Uterus (tissue), 3 donors: ENCODE measurements at regions not wholly inside any gene's neighbourhood (a gene's known extent, or its start where the extent isn't known, plus 50 kb on each side); places are given as distances from the start of the nearest gene placed in this dataset.

Experiments used
- DNase-seq, 2 donors: peaks; one replicate each; pipeline ENCODE4 v3.0.0-alpha.2; 2019 to 2020
- H3K27ac ChIP-seq, 2 donors: fragments of 200-600 bp; sonication (generic); 1 replicate in 1 of 2; 2 replicates in 1 of 2; pipeline ENCODE4 v1.5.1; 2016 to 2018
- H3K27me3 ChIP-seq, 2 donors: fragments of 200-600 bp; sonication (generic); one replicate each; pipeline ENCODE4 v1.5.1; 2018 to 2019; ENCODE audit warnings: control low read depth in 1 of 2
- H3K36me3 ChIP-seq, 2 donors: fragments of 200-600 bp; sonication (generic); one replicate each; pipeline ENCODE4 v1.5.1; 2019; ENCODE audit warnings: control low read depth in 1 of 2
- H3K4me1 ChIP-seq, 2 donors: fragments of 200-600 bp; sonication (generic); one replicate each; pipeline ENCODE4 v1.5.1; 2018 to 2019; ENCODE audit warnings: control low read depth in 1 of 2
- H3K4me3 ChIP-seq, 2 donors: fragments of 200-600 bp; sonication (generic); 1 replicate in 1 of 2; 2 replicates in 1 of 2; pipeline ENCODE4 v1.5.1; 2018 to 2019; ENCODE audit warnings: mild to moderate bottlenecking in 1 of 2
- H3K9me3 ChIP-seq, 2 donors: fragments of 200-600 bp; sonication (generic); one replicate each; pipeline ENCODE4 v1.5.1; 2019; ENCODE audit warnings: control low read depth in 1 of 2
- POLR2A ChIP-seq, 2 donors: fragments of 450-650 bp; IDR thresholded peaks; one replicate each; pipeline ENCODE4 v1.6.1; 2016; ENCODE audit warnings: antibody characterized with exemption in 2 of 2, mild to moderate bottlenecking in 1 of 2, moderate library complexity in 1 of 2
- intact Hi-C: fragments of 100-400 bp; cut with DNase I; formaldehyde crosslinking; loops from one replicate; pipeline ENCODE4 v1.15.1; 2023; ENCODE audit warnings: low total_unique reads
- TF ChIP-seq, protein P1 (sequence below), 4 experiments: fragments of 200-600 bp in 2 of 4; fragments of 450-650 bp in 2 of 4; sonication (generic) in 2 of 4; IDR thresholded peaks; one replicate each; pipeline ENCODE4 v1.5.1; 2016 to 2019; ENCODE audit warnings: antibody characterized with exemption in 4 of 4, mild to moderate bottlenecking in 2 of 4, moderate library complexity in 1 of 4
- donor health status: DM: yes; HTN: yes; CAD: no.

- DNase-seq: no peak
- no peak for TF ChIP-seq POLR2A (IDR thresholded peaks at IDR 0.05)
- TF ChIP-seq, protein P1, sequence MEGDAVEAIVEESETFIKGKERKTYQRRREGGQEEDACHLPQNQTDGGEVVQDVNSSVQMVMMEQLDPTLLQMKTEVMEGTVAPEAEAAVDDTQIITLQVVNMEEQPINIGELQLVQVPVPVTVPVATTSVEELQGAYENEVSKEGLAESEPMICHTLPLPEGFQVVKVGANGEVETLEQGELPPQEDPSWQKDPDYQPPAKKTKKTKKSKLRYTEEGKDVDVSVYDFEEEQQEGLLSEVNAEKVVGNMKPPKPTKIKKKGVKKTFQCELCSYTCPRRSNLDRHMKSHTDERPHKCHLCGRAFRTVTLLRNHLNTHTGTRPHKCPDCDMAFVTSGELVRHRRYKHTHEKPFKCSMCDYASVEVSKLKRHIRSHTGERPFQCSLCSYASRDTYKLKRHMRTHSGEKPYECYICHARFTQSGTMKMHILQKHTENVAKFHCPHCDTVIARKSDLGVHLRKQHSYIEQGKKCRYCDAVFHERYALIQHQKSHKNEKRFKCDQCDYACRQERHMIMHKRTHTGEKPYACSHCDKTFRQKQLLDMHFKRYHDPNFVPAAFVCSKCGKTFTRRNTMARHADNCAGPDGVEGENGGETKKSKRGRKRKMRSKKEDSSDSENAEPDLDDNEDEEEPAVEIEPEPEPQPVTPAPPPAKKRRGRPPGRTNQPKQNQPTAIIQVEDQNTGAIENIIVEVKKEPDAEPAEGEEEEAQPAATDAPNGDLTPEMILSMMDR (IDR thresholded peaks at IDR 0.05): no peak
- H3K4me3 ChIP-seq: no peak overlapping the region
- H3K9me3 ChIP-seq: no peaks in the 10 kb centered on the region
- no peak overlapping the region for H3K27ac ChIP-seq
- H3K27me3 ChIP-seq: no peaks in the 10 kb centered on the region
- H3K36me3 ChIP-seq: no peaks in the 10 kb centered on the region
- no peaks in the 10 kb centered on the region for H3K4me1 ChIP-seq
- intact Hi-C loops: no loop called here
Measured at GRCh38 chr16:27633221-27633620, 83.3 kb downstream of the KATNIP start.

DNA sequence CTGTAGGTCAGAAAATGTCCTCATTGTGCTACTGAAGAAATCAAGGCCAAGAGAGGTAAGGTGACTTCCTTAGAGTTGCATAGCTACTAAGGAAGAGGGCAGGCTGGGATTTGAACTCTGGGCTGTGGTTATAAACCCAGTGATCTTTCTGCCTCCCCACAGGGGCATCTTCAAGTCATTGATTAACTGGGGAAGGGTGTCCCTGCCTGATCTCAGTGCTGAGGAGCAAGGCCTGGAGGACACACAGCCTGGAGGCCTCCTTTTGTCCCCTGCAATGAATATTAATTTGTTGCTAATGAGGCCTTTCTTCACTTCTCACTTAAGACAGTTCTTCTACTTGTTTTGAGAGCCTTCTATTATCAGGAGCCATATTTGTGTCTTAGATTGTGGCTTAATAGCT, 83.8 kb downstream of the KATNIP start:
- intact Hi-C loops: no loop called here
- no peak for DNase-seq
- Histone ChIP-seq H3K4me3 (no peak overlapping the region), H3K9me3 (no peaks in the 10 kb centered on the region), H3K27me3 (no peaks in the 10 kb centered on the region), H3K36me3 (no peaks in the 10 kb centered on the region), H3K4me1 (no peaks in the 10 kb centered on the region), H3K27ac (no peak overlapping the region)
- TF ChIP-seq, protein P1 (IDR thresholded peaks at IDR 0.05): no peak
- no peak for TF ChIP-seq POLR2A (IDR thresholded peaks at IDR 0.05)

GRCh38 chr16:27634779-27635178, 84.8 kb downstream of the KATNIP start:
- H3K27ac ChIP-seq: no peak overlapping the region
- intact Hi-C loops: no loop called here
- no peak overlapping the region for H3K4me3 ChIP-seq
- TF ChIP-seq POLR2A (IDR thresholded peaks at IDR 0.05): no peak
- TF ChIP-seq, protein P1 (IDR thresholded peaks at IDR 0.05): no peak
- no peaks in the 10 kb centered on the region for H3K4me1 ChIP-seq
- H3K9me3 ChIP-seq: no peaks in the 10 kb centered on the region
- H3K36me3 ChIP-seq: no peaks in the 10 kb centered on the region
- no peaks in the 10 kb centered on the region for H3K27me3 ChIP-seq
- no peak for DNase-seq

GRCh38 chr16:27636453-27637240, 86.7 kb downstream of the KATNIP start:
- Histone ChIP-seq H3K27me3 (no peaks in the 10 kb centered on the region), H3K4me3 (no peak overlapping the region), H3K4me1 (no peaks in the 10 kb centered on the region), H3K36me3 (no peaks in the 10 kb centered on the region), H3K9me3 (no peaks in the 10 kb centered on the region), H3K27ac (no peak overlapping the region)
- no peak for DNase-seq
- intact Hi-C loops: no loop called here
- TF ChIP-seq, protein P1 (IDR thresholded peaks at IDR 0.05): no peak
- no peak for TF ChIP-seq POLR2A (IDR thresholded peaks at IDR 0.05)

DNA sequence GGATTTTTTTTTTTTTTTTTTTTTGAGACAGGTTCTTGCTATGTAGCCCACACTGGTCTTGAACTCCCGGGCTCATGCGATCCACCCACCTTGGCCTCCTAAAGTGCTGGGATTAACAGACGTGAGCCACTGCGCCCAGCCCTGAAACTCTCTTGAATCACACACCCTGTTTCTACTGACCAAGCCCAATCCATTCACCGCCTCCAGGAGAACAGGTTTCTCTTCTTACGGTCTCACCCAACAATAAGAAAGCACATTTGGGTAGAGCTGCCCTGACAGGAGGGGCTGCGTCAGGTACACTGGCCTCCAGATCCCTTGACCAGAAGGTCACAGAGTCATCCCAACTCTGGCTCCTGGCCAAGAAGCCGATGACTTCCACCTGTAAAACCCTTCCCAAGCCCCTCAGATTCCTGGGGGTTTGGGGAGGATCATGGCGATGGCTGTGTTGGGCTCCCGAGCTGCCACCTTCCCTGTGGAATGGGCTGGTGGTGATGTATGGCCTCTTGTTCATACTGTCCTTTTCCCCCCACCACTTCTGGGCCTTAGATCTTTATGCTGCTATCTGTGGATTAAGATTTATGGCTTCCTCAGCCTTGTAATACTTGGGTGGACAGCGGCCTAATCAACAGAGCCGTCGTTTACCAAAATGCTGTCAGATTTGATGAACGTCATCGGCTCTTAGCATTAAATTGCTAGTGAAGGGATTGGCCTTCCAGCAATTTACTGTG, 89.1 kb downstream of the KATNIP start:
- TF ChIP-seq POLR2A (IDR thresholded peaks at IDR 0.05): no peak
- TF ChIP-seq, protein P1 (IDR thresholded peaks at IDR 0.05): no peak
- Histone ChIP-seq H3K4me3 (no peak overlapping the region), H3K27me3 (no peaks in the 10 kb centered on the region), H3K36me3 (no peaks in the 10 kb centered on the region), H3K4me1 (no peaks in the 10 kb centered on the region), H3K9me3 (no peaks in the 10 kb centered on the region), H3K27ac (no peak overlapping the region)
- no peak for DNase-seq
- intact Hi-C loops: no loop called here
